Lower leg skin (tissue), 3 donors: ENCODE measurements at regions not wholly inside any gene's neighbourhood (a gene's known extent, or its start where the extent isn't known, plus 50 kb on each side); places are given as distances from the start of the nearest gene placed in this dataset.

ENCODE experiments used
- CTCF ChIP-seq, 3 donors: fragments of 450-650 bp; IDR thresholded peaks; one replicate each; pipeline ENCODE4 v1.5.1; 2016; ENCODE audit warnings: antibody characterized with exemption in 3 of 3, mild to moderate bottlenecking in 3 of 3, moderate library complexity in 2 of 3
- POLR2A ChIP-seq, 2 donors: fragments of 450-650 bp; IDR thresholded peaks; one replicate each; pipeline ENCODE4 v1.6.1; 2016 to 2017; ENCODE audit warnings: antibody characterized with exemption in 2 of 2, mild to moderate bottlenecking in 1 of 2, moderate library complexity in 1 of 2

- TF ChIP-seq POLR2A (IDR thresholded peaks at IDR 0.05) (no peak), CTCF (IDR thresholded peaks at IDR 0.05) (no peak)
Measured at GRCh38 chr15:77742127-77742526, 109.4 kb upstream of the LINGO1 start.
